ENCODE measurements at regions not wholly inside any gene's neighbourhood (a gene's known extent, or its start where the extent isn't known, plus 50 kb on each side); places are given as distances from the start of the nearest gene placed in this dataset.

GRCh38 chr2:62447411-62447810 lies 58.6 kb downstream of the TMEM17 start:
- no peak for DNase-seq

GRCh38 chr2:62446491-62446890 lies 59.5 kb downstream of the TMEM17 start:
- DNase-seq: no peak

GRCh38 chr2:62443886-62444285 lies 62.1 kb downstream of the TMEM17 start:
- DNase-seq: no peak

GRCh38 chr2:62443471-62443870 lies 62.5 kb downstream of the TMEM17 start:
- no peak for DNase-seq

GRCh38 chr2:62441824-62442223 lies 64.2 kb downstream of the TMEM17 start:
- no peak for DNase-seq

- no peak for DNase-seq
Observed at GRCh38 chr2:62441421-62441820, 64.6 kb downstream of the TMEM17 start.

- DNase-seq: no peak
Observed at GRCh38 chr2:62440281-62440946, 65.6 kb downstream of the TMEM17 start.

- DNase-seq: no peak
Observed at GRCh38 chr2:62439425-62439824, 66.6 kb downstream of the TMEM17 start.

GRCh38 chr2:62437785-62438184 lies 68.2 kb downstream of the TMEM17 start:
- no peak for DNase-seq

- no peak for DNase-seq
Observed at GRCh38 chr2:62435720-62436119, 70.3 kb downstream of the TMEM17 start.

GRCh38 chr2:62432407-62432806 lies 73.6 kb downstream of the TMEM17 start:
- no peak for DNase-seq

- no peak for DNase-seq
Observed at GRCh38 chr2:62431512-62431911, 74.5 kb downstream of the TMEM17 start.

- no peak for DNase-seq
Observed at GRCh38 chr2:62430146-62430545, 75.8 kb downstream of the TMEM17 start.

GRCh38 chr2:62427146-62427545 lies 78.8 kb downstream of the TMEM17 start:
- no peak for DNase-seq

- DNase-seq: no peak
Observed at GRCh38 chr2:62426154-62426912, 79.7 kb downstream of the TMEM17 start.

- no peak for DNase-seq
Observed at GRCh38 chr2:62425684-62426083, 80.3 kb downstream of the TMEM17 start.

GRCh38 chr2:62424899-62425298 lies 81.1 kb downstream of the TMEM17 start:
- no peak for DNase-seq

- no peak for DNase-seq
Observed at GRCh38 chr2:62423883-62424458, 82.0 kb downstream of the TMEM17 start.

GRCh38 chr2:62423235-62423634 lies 82.8 kb downstream of the TMEM17 start:
- DNase-seq: no peak

- no peak for DNase-seq
Observed at GRCh38 chr2:62415518-62415917, 90.5 kb downstream of the TMEM17 start.

- no peak for DNase-seq
Observed at GRCh38 chr2:62415019-62415431, 91.0 kb downstream of the TMEM17 start.

GRCh38 chr2:62413116-62413663 lies 92.8 kb downstream of the TMEM17 start:
- no peak for DNase-seq

GRCh38 chr2:62412347-62412742 lies 93.7 kb downstream of the TMEM17 start:
- DNase-seq: no peak

GRCh38 chr2:62410926-62411456 lies 95.0 kb downstream of the TMEM17 start:
- no peak for DNase-seq

Data from fibroblast of skin of right biceps (primary cell).